H1 (cell line): ENCODE measurements at regions not wholly inside any gene's neighbourhood (a gene's known extent, or its start where the extent isn't known, plus 50 kb on each side); places are given as distances from the start of the nearest gene placed in this dataset.

ENCODE experiments used
- CTCF ChIA-PET: fragments of 300-600 bp; sonication (Branson Sonifier 250); formaldehyde crosslinking; loops from one replicate; lab custom pipeline; 2021; ENCODE audit not compliant: partially characterized antibody; lab: Charles Lee
- POLR2A ChIA-PET: fragments of 300-600 bp; sonication (Branson Sonifier 250); formaldehyde crosslinking; loops from one replicate; lab custom pipeline; 2021; ENCODE audit warnings: inconsistent platforms; ENCODE audit not compliant: partially characterized antibody; lab: Charles Lee
- DNase-seq, 2 experiments: peaks; one replicate each; pipeline versions ENCODE4 v3.0.0 to v3.0.0-alpha.2; 2010 to 2022; ENCODE audit warnings: low spot score in 2 of 2, low read depth in 1 of 2, mixed read lengths in 1 of 2
- FAIRE-seq: peaks from 2 replicates; lab custom pipeline; 2011; peaks lifted over from hg19 to GRCh38; lab: Jason Lieb, UNC
- H2AFZ ChIP-seq: 2 replicates; pipeline ENCODE4 v1.8.1; 2012; ENCODE audit warnings: low read length, inconsistent platforms
- H2AK5ac ChIP-seq: 2 replicates; pipeline ENCODE4 v1.6.1; 2013; ENCODE audit warnings: low read depth, low read length
- H2BK120ac ChIP-seq: replicated peaks from 2 replicates; pipeline ENCODE3; 2013; ENCODE audit warnings: low read depth, low read length, inconsistent platforms
- H2BK12ac ChIP-seq: 2 replicates; pipeline ENCODE4 v1.6.1; 2013; ENCODE audit warnings: low read depth, low read length
- H2BK15ac ChIP-seq: 2 replicates; pipeline ENCODE4 v1.6.1; 2013; ENCODE audit warnings: low read length
- H2BK20ac ChIP-seq: 2 replicates; pipeline ENCODE4 v1.6.1; 2013; ENCODE audit warnings: low read length
- H2BK5ac ChIP-seq: 2 replicates; pipeline ENCODE4 v1.6.1; 2013; ENCODE audit warnings: low read depth, low read length
- H3K14ac ChIP-seq: 2 replicates; pipeline ENCODE4 v1.6.1; 2013; ENCODE audit warnings: inconsistent platforms; ENCODE audit not compliant: insufficient read length
- H3K18ac ChIP-seq: 2 replicates; pipeline ENCODE4 v1.6.1; 2013; ENCODE audit warnings: low read length; ENCODE audit errors: extremely low read depth
- H3K23ac ChIP-seq: 2 replicates; pipeline ENCODE4 v1.6.1; 2013; ENCODE audit warnings: inconsistent platforms; ENCODE audit not compliant: insufficient read length
- H3K23me2 ChIP-seq: 2 replicates; pipeline ENCODE4 v1.6.1; 2013; ENCODE audit warnings: low read depth, low read length
- H3K27ac ChIP-seq: 2 replicates; pipeline ENCODE4 v1.6.1; 2011; ENCODE audit warnings: low read depth, low read length, inconsistent platforms
- H3K27me3 ChIP-seq, 4 experiments: replicated peaks in 1 of 4; 1 replicate in 1 of 4; 2 replicates in 3 of 4; pipeline versions ENCODE4 v1.6.1 to v1.8.1; 2011 to 2013; ENCODE audit warnings: low read length in 3 of 4, mild to moderate bottlenecking in 3 of 4, inconsistent platforms in 2 of 4, mixed read lengths in 2 of 4, moderate library complexity in 1 of 4; ENCODE audit not compliant: control insufficient read depth in 3 of 4, insufficient read depth in 3 of 4; ENCODE audit errors: extremely low read depth in 1 of 4
- H3K36me3 ChIP-seq, 4 experiments: 2 replicates each; pipeline versions ENCODE4 v1.6.1 to v1.8.1; 2011 to 2013; ENCODE audit warnings: mild to moderate bottlenecking in 4 of 4, low read length in 3 of 4, moderate library complexity in 2 of 4, control low read depth in 1 of 4, inconsistent platforms in 1 of 4; ENCODE audit not compliant: insufficient read depth in 4 of 4, control insufficient read depth in 2 of 4
- H3K4ac ChIP-seq: replicated peaks from 2 replicates; pipeline ENCODE3; 2013; ENCODE audit warnings: low read length, low read depth, mixed read lengths, inconsistent platforms; ENCODE audit not compliant: insufficient read length
- H3K4me1 ChIP-seq, 4 experiments: replicated peaks in 1 of 4; 1 replicate in 1 of 4; 2 replicates in 3 of 4; pipeline versions ENCODE4 v1.6.1 to v1.8.1; 2011 to 2013; ENCODE audit warnings: low read length in 3 of 4, inconsistent platforms in 2 of 4, mixed read lengths in 1 of 4; ENCODE audit not compliant: insufficient read depth in 4 of 4, control insufficient read depth in 3 of 4
- H3K4me2 ChIP-seq, 2 experiments: 2 replicates each; pipeline versions ENCODE4 v1.6.1 to v1.8.1; 2011 to 2013; ENCODE audit warnings: low read depth in 2 of 2, low read length in 2 of 2, control low read depth in 1 of 2, inconsistent platforms in 1 of 2, mild to moderate bottlenecking in 1 of 2; ENCODE audit not compliant: insufficient read depth in 1 of 2
- H3K4me3 ChIP-seq, 4 experiments: fragments of 200-600, 300-600 bp in 1 of 4; sonication (generic), shearing (Covaris generic), sonication (Bioruptor Twin) in 1 of 4; 2 replicates each; pipeline versions ENCODE4 v1.5.1 to v1.8.1; 2011 to 2016; ENCODE audit warnings: low read length in 4 of 4, low read depth in 3 of 4, control low read depth in 2 of 4, inconsistent platforms in 2 of 4, mild to moderate bottlenecking in 2 of 4, mixed read lengths in 1 of 4, moderate library complexity in 1 of 4; ENCODE audit not compliant: insufficient read depth in 2 of 4; ENCODE audit errors: extremely low read depth in 1 of 4
- H3K56ac ChIP-seq: replicated peaks from 2 replicates; pipeline ENCODE3; 2013; ENCODE audit warnings: low read depth, mild to moderate bottlenecking, mixed read lengths, low read length, inconsistent platforms; ENCODE audit not compliant: insufficient read length
- H3K79me1 ChIP-seq: 2 replicates; pipeline ENCODE4 v1.6.1; 2013; ENCODE audit warnings: low read depth, low read length, control low read depth
- H3K79me2 ChIP-seq, 2 experiments: 2 replicates each; pipeline versions ENCODE4 v1.6.1 to v1.8.1; 2012 to 2013; ENCODE audit warnings: low read length in 2 of 2, mild to moderate bottlenecking in 2 of 2, inconsistent platforms in 1 of 2; ENCODE audit not compliant: insufficient read depth in 2 of 2, control insufficient read depth in 1 of 2
- H3K9ac ChIP-seq, 4 experiments: replicated peaks in 1 of 4; 1 replicate in 1 of 4; 2 replicates in 3 of 4; pipeline versions ENCODE4 v1.6.1 to v1.8.1; 2011 to 2013; ENCODE audit warnings: low read depth in 3 of 4, low read length in 3 of 4, control low read depth in 2 of 4, mild to moderate bottlenecking in 2 of 4, moderate library complexity in 2 of 4, inconsistent platforms in 1 of 4; ENCODE audit errors: extremely low read depth in 1 of 4
- H3K9me3 ChIP-seq, 2 experiments: 2 replicates each; pipeline versions ENCODE4 v1.6.1 to v1.8.1; 2012 to 2013; ENCODE audit warnings: mild to moderate bottlenecking in 2 of 2, moderate library complexity in 2 of 2, control low read depth in 1 of 2, inconsistent platforms in 1 of 2, low read depth in 1 of 2, low read length in 1 of 2, mixed read lengths in 1 of 2; ENCODE audit not compliant: insufficient read depth in 2 of 2
- H4K20me1 ChIP-seq, 2 experiments: replicated peaks in 1 of 2; 2 replicates each; pipeline versions ENCODE3 to v1.8.1; 2011 to 2013; ENCODE audit warnings: inconsistent platforms in 2 of 2, low read length in 2 of 2, mild to moderate bottlenecking in 1 of 2; ENCODE audit not compliant: insufficient read depth in 2 of 2, control insufficient read depth in 1 of 2
- H4K5ac ChIP-seq: 2 replicates; pipeline ENCODE4 v1.6.1; 2013; ENCODE audit warnings: low read length, low read depth, mixed read lengths, inconsistent platforms; ENCODE audit not compliant: insufficient read length
- H4K8ac ChIP-seq: 2 replicates; pipeline ENCODE4 v1.8.0; 2013; ENCODE audit warnings: mild to moderate bottlenecking, moderate library complexity, low read length, inconsistent platforms; ENCODE audit not compliant: insufficient read depth; ENCODE audit errors: extremely low read depth
- H4K91ac ChIP-seq: replicated peaks from 2 replicates; pipeline ENCODE3; 2013; ENCODE audit warnings: low read length, mixed read lengths, inconsistent platforms; ENCODE audit not compliant: insufficient read length
- ASH2L ChIP-seq: fragments of 200-600, 300-600 bp; sonication (generic); IDR thresholded peaks from one replicate; pipeline ENCODE4 v1.7.1; 2017; ENCODE audit warnings: low read length
- EP300 ChIP-seq, 2 experiments: IDR thresholded peaks; 1 replicate in 1 of 2; 2 replicates in 1 of 2; pipeline ENCODE4 v1.6.1; 2011 to 2012; ENCODE audit warnings: low read depth in 2 of 2, low read length in 2 of 2, mild to moderate bottlenecking in 2 of 2, borderline replicate concordance in 1 of 2, inconsistent platforms in 1 of 2, moderate library complexity in 1 of 2
- EZH2 ChIP-seq: fragments of 200-600 bp; sonication (generic); IDR thresholded peaks from 2 replicates; pipeline ENCODE4 v1.7.1; 2012; ENCODE audit warnings: low read depth, mild to moderate bottlenecking, moderate library complexity, low read length, inconsistent platforms; ENCODE audit not compliant: severe bottlenecking
- FOSL1 ChIP-seq: IDR thresholded peaks from 2 replicates; pipeline ENCODE4 v1.6.1; 2011; ENCODE audit warnings: mild to moderate bottlenecking, low read depth, low read length, moderate library complexity; ENCODE audit not compliant: insufficient read depth
- GTF2F1 ChIP-seq: IDR thresholded peaks from 2 replicates; pipeline ENCODE4 v1.6.1; 2012; ENCODE audit warnings: low read depth, low read length, improper control_type of control experiment, borderline replicate concordance
- HDAC2 ChIP-seq, 2 experiments: fragments of 300-600 bp in 1 of 2; sonication (generic) in 1 of 2; IDR thresholded peaks; 2 replicates each; pipeline ENCODE4 v1.6.1; 2011 to 2012; ENCODE audit warnings: low read depth in 2 of 2, low read length in 2 of 2, mild to moderate bottlenecking in 2 of 2, moderate library complexity in 2 of 2, borderline replicate concordance in 1 of 2, inconsistent platforms in 1 of 2
- JUND ChIP-seq: IDR thresholded peaks from 2 replicates; pipeline ENCODE4 v1.6.1; 2011; ENCODE audit warnings: mild to moderate bottlenecking, improper control_type of control experiment, low read length
- KDM4A ChIP-seq: IDR thresholded peaks from one replicate; pipeline ENCODE4 v1.7.1; 2012; ENCODE audit warnings: low read depth, mild to moderate bottlenecking, moderate library complexity, low read length, inconsistent platforms; ENCODE audit not compliant: severe bottlenecking
- POLR2AphosphoS5 ChIP-seq: IDR thresholded peaks from 2 replicates; pipeline ENCODE4 v1.6.1; 2011; ENCODE audit warnings: low read depth, low read length
- POU5F1 ChIP-seq: IDR thresholded peaks from 2 replicates; pipeline ENCODE4 v1.6.1; 2011; ENCODE audit warnings: low read depth, mild to moderate bottlenecking, low read length, moderate library complexity
- RAD21 ChIP-seq, 2 experiments: IDR thresholded peaks in 1 of 2; conservative IDR thresholded peaks in 1 of 2; 2 replicates each; pipeline ENCODE4 v1.6.1; 2011; ENCODE audit warnings: low read depth in 2 of 2, low read length in 2 of 2, improper control_type of control experiment in 1 of 2, inconsistent platforms in 1 of 2, mild to moderate bottlenecking in 1 of 2, moderate library complexity in 1 of 2
- SAP30 ChIP-seq: fragments of 300-600 bp; sonication (generic); IDR thresholded peaks from 2 replicates; pipeline ENCODE4 v1.7.1; 2012; ENCODE audit warnings: low read length, moderate library complexity, mild to moderate bottlenecking, inconsistent platforms; ENCODE audit not compliant: insufficient read depth, insufficient replicate concordance
- TAF1 ChIP-seq: IDR thresholded peaks from 2 replicates; pipeline ENCODE4 v1.6.1; 2011; ENCODE audit warnings: mild to moderate bottlenecking, low read depth, low read length
- TAF7 ChIP-seq: optimal IDR thresholded peaks from 2 replicates; pipeline ENCODE3; 2011; ENCODE audit warnings: low read depth, mild to moderate bottlenecking, inconsistent platforms, low read length, moderate library complexity, borderline replicate concordance
- WGBS, 2 experiments: shearing (Covaris generic) in 1 of 2; methylation state at CpG; one replicate each; pipeline versions ENCODE4 v1.1.6 to v1.1.7; 2013 to 2015; ENCODE audit warnings: low lambda C conversion rate in 2 of 2, mixed read lengths in 2 of 2, inconsistent platforms in 1 of 2, low coverage in 1 of 2, missing lambda C conversion rate in 1 of 2; ENCODE audit not compliant: insufficient replicate concordance in 2 of 2, insufficient coverage in 1 of 2, insufficient read length in 1 of 2; ENCODE audit errors: extremely low coverage in 1 of 2, missing lambda C conversion rate in 1 of 2; 5-methylcytosine and 5-hydroxymethylcytosine counted together

GRCh38 chr4:161260819-161261218, 903.0 kb downstream of the FSTL5 start:
- Histone ChIP-seq H3K79me2 (no peaks in the 10 kb centered on the region), H2BK20ac (no peak overlapping the region), H3K56ac (no peak overlapping the region), H4K8ac (no peak overlapping the region), H3K4me2 (no peak overlapping the region), H4K20me1 (no peaks in the 10 kb centered on the region), H3K23me2 (no peaks in the 10 kb centered on the region), H3K27me3 (no peaks in the 10 kb centered on the region), H3K9me3 (peaks cover 16 to 18% of the 10 kb centered on the region in 2 experiments), H3K18ac (no peak overlapping the region), H3K9ac (no peak overlapping the region), H3K23ac (no peak overlapping the region), H2BK12ac (no peak overlapping the region), H2BK15ac (no peak overlapping the region), H3K4ac (no peak overlapping the region), H2BK120ac (no peak overlapping the region), H3K27ac (no peak overlapping the region), H3K4me3 (no peak overlapping the region), H2AFZ (no peak overlapping the region), H3K14ac (no peak overlapping the region), H2BK5ac (no peak overlapping the region), H2AK5ac (no peak overlapping the region), H3K36me3 (no peaks in the 10 kb centered on the region), H3K79me1 (no peaks in the 10 kb centered on the region), H4K5ac (no peak overlapping the region), H3K4me1 (no peaks in the 10 kb centered on the region), H4K91ac (no peak overlapping the region)
- FAIRE-seq (no peak), DNase-seq (no peak)
- CTCF ChIA-PET: no interaction called here
- 94% methylated on average over 1 of the region's 1 CpG; no CpG with 5 or more reads in 1 of the 2 experiments for WGBS, 2 experiments
- POLR2A ChIA-PET: no interaction called here
- TF ChIP-seq HDAC2 (IDR thresholded peaks at IDR 0.05; ENCODE audit: borderline replicate concordance in 1 of 2, low read depth in 2 of 2, low read length in 2 of 2) (no peak), SAP30 (no peak), JUND (no peak), EZH2 (no peak), GTF2F1 (no peak), EP300 (IDR thresholded peaks at IDR 0.05; ENCODE audit: borderline replicate concordance in 1 of 2, low read depth in 2 of 2, low read length in 2 of 2) (no peak), TAF7 (no peak), FOSL1 (no peak), TAF1 (no peak), ASH2L (no peak), RAD21 (IDR thresholded peaks at IDR 0.05 in 1 of 2, conservative IDR thresholded peaks at IDR 0.05 in 1 of 2; ENCODE audit: low read depth in 2 of 2, low read length in 2 of 2) (no peak), POLR2AphosphoS5 (no peak), POU5F1 (no peak), KDM4A (no peak)
